ENCODE measurements at regions not wholly inside any gene's neighbourhood (a gene's known extent, or its start where the extent isn't known, plus 50 kb on each side); places are given as distances from the start of the nearest gene placed in this dataset.

DNA sequence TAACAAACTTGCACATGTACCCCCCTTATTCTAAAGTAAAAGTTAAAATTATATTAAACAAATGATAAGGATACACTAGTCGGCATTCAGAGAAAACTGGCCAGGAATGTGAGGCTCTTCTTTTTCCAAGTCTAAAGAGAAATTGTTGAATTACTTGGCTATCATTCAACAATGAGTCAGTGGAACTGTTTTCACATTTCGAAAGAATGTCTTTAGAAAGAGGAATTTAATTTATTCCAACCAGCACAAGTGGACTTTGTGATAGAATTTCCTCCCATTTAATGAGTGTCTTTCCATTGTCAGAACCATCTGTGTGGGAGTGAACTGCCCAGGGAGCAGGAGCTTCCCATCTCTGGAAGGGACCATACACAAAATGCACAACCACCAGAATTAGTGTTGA, 792.2 kb downstream of the EPHA4 start:
- TF ChIP-seq POLR2A (IDR thresholded peaks at IDR 0.05; ENCODE audit: low read depth, low read length) (no peak), POLR2AphosphoS5 (IDR thresholded peaks at IDR 0.05; ENCODE audit: low read depth, low read length) (no peak), POU2F2 (IDR thresholded peaks at IDR 0.05; ENCODE audit: low read depth, low read length) (no peak)
